Hematopoietic multipotent progenitor cell treated with erythropoietin and hydrocortisone succinate and interleukin-3 and kit ligand, for 6 days (in vitro differentiated cells): ENCODE measurements at regions not wholly inside any gene's neighbourhood (a gene's known extent, or its start where the extent isn't known, plus 50 kb on each side); places are given as distances from the start of the nearest gene placed in this dataset.
"Not testable (repeated sequence)": the region's sequence is repeated elsewhere in the genome, so short reads cannot be mapped to it uniquely, and the experiment has no call there.

Source experiments
- DNase-seq: peaks from one replicate; pipeline ENCODE4 v3.0.0-alpha.2; 2015

GRCh38 chr14:38000340-38000739 is 207.4 kb upstream of the SSTR1 start:
- DNase-seq: no peak

- DNase-seq: no peak
Observed at GRCh38 chr14:38001501-38001900, 206.2 kb upstream of the SSTR1 start.

GRCh38 chr14:38003746-38004609 is 203.7 kb upstream of the SSTR1 start:
- DNase-seq: no peak

- no peak for DNase-seq
Observed at GRCh38 chr14:38004610-38004879, 203.2 kb upstream of the SSTR1 start.

GRCh38 chr14:38011156-38011555 is 196.5 kb upstream of the SSTR1 start:
- DNase-seq: not testable (repeated sequence)

- no peak for DNase-seq
Observed at GRCh38 chr14:38012056-38012455, 195.6 kb upstream of the SSTR1 start.

- peak; percentile 7 for DNase-seq
Observed at GRCh38 chr14:38016497-38016896, 191.2 kb upstream of the SSTR1 start.

- DNase-seq: no peak
Observed at GRCh38 chr14:38021861-38022260, 185.8 kb upstream of the SSTR1 start.

- no peak for DNase-seq
Observed at GRCh38 chr14:38022775-38023174, 184.9 kb upstream of the SSTR1 start.

- no peak for DNase-seq
Observed at GRCh38 chr14:38038171-38038570, 169.5 kb upstream of the SSTR1 start.

- DNase-seq: no peak
Observed at GRCh38 chr14:38038986-38039385, 168.7 kb upstream of the SSTR1 start.

- DNase-seq: no peak
Observed at GRCh38 chr14:38039496-38039895, 168.2 kb upstream of the SSTR1 start.

- no peak for DNase-seq
Observed at GRCh38 chr14:38040411-38040810, 167.3 kb upstream of the SSTR1 start.

GRCh38 chr14:38042322-38042721 is 165.4 kb upstream of the SSTR1 start:
- no peak for DNase-seq

- no peak for DNase-seq
Observed at GRCh38 chr14:38044710-38045109, 163.0 kb upstream of the SSTR1 start.

- no peak for DNase-seq
Observed at GRCh38 chr14:38045461-38045860, 162.2 kb upstream of the SSTR1 start.

- no peak for DNase-seq
Observed at GRCh38 chr14:38046160-38046559, 161.5 kb upstream of the SSTR1 start.

- no peak for DNase-seq
Observed at GRCh38 chr14:38047195-38047902, 160.4 kb upstream of the SSTR1 start.

GRCh38 chr14:38053666-38054065 is 154.0 kb upstream of the SSTR1 start:
- DNase-seq: no peak

GRCh38 chr14:38056270-38056669 is 151.4 kb upstream of the SSTR1 start:
- DNase-seq: peak; percentile 60

- not testable (repeated sequence) for DNase-seq
Observed at GRCh38 chr14:38062223-38062622, 145.5 kb upstream of the SSTR1 start.

- DNase-seq: no peak
Observed at GRCh38 chr14:38063711-38064320, 143.9 kb upstream of the SSTR1 start.

GRCh38 chr14:38065106-38065762 is 142.5 kb upstream of the SSTR1 start:
- DNase-seq: peak; percentile 47
